ENCODE measurements at regions not wholly inside any gene's neighbourhood (a gene's known extent, or its start where the extent isn't known, plus 50 kb on each side); places are given as distances from the start of the nearest gene placed in this dataset.

- DNase-seq, result no peak
Observed at GRCh38 chr14:71474301-71475265, 457.6 kb upstream of the RGS6 start.

- no peak for DNase-seq
Observed at GRCh38 chr14:71475916-71476315, 456.3 kb upstream of the RGS6 start.

GRCh38 chr14:71478542-71478941, 453.7 kb upstream of the RGS6 start:
- DNase-seq, result no peak

DNA sequence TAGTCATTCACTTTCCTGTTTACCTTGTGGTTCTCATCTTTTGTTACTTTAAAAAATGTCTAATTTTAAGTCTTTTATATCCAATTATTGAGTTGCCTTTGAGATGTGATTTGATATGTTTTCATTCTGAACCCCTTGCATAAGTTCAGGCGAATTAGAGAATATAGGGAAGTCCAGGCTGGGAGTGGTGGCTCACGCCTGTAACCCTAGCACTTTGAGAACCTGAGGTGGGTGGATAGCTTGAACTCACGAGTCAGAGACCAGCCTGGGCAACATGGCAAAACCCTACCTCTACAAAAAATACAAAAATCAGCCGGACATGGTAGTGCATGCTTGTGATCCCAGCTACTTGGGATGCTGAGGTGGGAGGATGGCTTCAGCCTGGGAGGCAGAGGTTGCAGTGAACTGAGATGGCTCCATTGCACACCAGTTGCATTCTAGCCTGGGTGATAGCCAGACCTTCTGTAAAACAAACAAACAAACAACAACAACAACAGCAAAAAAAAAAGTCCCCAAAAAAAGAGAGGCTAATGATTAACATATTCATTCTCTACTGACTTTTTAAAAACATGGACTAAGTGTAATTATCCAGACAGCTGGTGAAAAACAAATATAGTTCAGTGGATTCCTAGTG, 451.1 kb upstream of the RGS6 start:
- no peak for DNase-seq

DNA sequence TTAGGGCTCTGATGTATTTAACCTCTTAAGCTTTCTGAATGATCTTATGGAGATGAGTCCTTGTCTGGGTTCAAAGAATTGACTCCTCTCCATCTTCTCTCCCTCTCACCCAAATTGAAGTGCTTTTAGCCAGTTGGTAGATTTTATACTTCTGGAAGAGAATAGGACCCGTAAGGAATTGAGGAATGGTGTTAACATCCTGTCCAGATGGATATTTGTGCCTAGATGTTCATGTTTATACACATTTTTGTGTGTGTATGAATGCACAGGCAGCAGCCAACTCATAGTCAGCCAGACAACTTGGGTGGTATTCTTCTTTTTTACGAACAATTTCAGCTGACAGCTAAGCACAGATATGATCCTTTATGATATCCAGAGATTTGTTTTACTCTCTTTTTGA, 449.6 kb upstream of the RGS6 start:
- DNase-seq, result no peak

DNA sequence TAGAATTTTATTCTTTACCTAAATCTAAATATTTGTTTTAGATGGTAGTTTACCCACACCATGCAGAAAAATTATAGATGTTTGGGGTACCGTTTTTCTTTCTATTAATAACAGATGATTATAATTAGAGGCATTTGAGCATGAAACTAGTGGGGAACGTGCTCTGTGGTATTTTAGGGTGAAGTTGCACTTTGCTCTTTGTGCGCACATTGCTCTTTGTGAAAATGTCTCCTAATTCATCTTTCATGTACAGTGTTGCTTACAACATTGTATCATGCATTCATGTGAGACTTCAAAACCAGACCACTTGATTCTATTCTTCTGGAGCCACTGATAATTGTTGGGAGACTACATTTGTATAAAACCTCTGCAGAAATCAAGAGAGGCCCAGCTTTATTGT, 449.1 kb upstream of the RGS6 start:
- no peak for DNase-seq

GRCh38 chr14:71485833-71486232, 446.4 kb upstream of the RGS6 start:
- DNase-seq, result no peak

DNA sequence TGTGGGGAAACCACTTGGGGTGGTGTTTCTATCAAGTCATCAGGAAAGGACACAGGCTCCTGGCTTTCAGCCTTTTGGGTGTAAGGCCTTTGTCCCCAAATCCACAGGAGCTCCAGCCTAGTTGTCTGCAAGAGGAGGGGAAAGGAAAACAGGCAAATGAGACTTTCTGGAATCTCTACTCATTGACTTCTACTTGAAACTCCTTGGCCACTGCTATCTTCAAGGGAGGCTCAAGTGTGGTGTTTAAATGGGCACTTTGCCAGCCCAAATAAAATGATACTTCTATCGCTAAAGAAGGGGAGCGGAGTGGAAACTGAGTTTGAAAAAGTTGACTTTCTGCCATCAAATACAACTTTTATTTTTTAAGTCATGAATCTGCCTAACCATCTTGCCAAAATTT, 445.9 kb upstream of the RGS6 start:
- no peak for DNase-seq

DNA sequence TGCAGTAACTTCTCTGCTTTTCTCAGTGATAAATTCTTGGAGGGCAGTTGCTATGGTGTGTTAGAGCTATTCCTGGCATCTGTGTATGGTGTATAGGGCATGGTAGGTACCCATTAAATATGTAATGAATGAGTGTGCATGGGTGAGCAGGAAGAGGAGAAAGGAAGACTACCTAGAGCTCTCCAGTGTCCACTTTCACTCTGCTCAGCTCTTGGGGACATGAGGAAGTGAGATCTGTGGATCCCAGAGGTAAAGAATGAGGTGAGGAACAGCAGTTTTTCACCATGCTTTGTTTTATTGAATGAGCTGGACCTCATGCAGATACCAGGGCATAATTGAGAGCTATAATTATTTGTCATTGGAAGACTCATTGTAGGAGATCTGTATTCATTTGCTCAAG, 444.8 kb upstream of the RGS6 start:
- DNase-seq, result no peak

- no peak for DNase-seq
Observed at GRCh38 chr14:71487941-71488340, 444.3 kb upstream of the RGS6 start.

DNA sequence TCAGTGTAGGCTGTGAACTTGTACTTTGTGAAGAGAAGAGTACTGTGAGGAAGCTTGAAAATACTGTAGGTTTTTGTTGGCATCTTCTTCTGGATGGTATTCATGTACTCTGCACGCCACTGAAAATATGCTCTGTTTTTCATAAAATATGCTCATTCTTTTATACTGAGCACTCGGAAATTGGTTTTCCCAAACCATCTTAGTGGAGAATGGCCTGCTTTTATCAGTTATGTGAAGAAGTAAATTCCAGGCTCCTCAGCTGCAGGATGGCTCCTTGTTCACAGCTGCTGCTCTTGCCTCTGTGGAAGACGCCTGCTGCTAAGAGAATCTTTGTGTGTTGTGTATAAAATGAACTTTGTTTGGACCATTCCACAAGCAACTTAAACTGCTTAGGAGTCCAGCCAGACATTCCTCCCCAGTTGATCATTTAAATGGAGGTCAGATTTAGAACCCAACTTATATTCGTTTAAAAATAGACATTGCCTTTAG, 443.5 kb upstream of the RGS6 start:
- DNase-seq, result no peak

- no peak for DNase-seq
Observed at GRCh38 chr14:71489742-71490141, 442.5 kb upstream of the RGS6 start.

DNA sequence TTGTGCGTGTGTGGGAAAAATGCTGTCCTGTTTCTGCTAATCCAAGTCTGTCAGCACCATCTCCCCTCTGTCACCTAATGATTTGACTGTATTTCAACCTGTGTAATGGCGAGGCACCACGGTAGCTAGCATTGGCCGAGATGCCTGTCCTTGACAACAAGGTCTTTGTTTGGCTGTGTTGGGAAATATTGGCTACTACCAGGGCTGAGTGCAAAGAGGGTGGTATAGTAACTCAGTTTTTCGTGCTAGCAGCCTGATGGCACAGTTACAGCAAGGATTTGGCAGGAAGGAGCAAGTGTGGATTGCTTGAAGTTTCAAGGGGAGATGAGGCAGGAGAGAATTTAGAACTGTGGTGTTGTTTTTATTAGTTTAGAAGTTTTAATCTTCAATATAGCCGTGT, 440.3 kb upstream of the RGS6 start:
- no peak for DNase-seq

DNA sequence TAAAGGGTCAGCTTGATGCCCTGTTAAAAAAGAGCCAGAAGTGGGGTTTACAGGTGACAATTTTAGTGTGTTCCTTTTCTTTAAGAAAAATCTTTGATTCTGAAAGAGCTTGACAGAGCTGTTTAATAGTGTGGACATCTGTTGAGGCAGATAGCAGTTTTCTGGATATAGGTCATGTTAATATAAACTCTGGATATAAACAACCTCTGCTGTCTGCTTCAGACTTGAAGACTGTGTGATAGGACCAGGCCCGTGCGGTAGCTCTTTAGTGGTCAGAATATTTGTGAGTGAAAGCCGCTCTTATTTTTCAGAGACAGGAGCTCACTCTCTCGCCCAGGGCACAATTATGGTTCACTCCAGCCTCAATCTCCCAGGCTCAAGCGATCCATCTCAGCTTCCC, 439.9 kb upstream of the RGS6 start:
- DNase-seq, result no peak

DNA sequence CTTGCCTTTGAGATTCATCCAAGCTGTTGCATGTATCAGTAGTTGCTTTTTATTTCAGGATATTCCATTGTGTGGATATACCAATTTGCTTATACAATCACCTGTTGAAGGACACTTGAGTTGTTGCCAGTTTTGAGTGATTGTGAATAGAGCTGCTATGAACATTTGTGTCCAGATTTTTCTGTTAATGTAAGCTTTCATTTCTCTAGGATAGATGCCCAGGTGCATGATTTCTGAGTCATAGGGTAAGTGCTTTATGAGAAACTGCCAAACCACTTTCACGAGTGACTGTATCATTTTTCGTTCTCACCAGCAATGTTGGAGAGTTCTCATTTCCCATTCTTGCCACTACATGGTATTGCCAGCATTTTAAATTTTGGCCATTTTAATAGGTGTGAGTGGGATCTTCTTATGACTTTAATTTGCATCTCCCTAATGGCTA, 434.6 kb upstream of the RGS6 start:
- no peak for DNase-seq

DNA sequence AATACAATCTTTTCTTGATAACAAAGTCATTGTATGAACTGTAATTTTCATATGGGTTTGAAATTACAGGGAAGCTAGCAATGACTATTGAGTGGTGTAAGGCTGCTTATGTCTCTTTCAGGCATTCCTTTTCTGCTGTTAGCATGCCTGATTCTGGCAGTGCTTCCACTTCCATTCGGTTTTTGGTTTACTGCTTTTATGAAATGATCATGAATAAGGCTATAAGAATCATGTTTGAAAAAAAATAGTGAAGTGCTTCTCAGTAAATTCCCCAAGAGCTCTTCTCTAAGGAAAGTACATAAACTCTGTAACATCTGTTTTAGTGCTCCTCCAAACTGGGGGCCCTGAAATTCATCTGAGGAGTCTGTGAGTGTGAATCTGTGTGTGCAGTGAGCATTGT, 434.0 kb upstream of the RGS6 start:
- DNase-seq, result no peak

- DNase-seq, result no peak
Observed at GRCh38 chr14:71499018-71499417, 433.2 kb upstream of the RGS6 start.

- DNase-seq, result no peak
Observed at GRCh38 chr14:71507681-71508080, 424.5 kb upstream of the RGS6 start.

DNA sequence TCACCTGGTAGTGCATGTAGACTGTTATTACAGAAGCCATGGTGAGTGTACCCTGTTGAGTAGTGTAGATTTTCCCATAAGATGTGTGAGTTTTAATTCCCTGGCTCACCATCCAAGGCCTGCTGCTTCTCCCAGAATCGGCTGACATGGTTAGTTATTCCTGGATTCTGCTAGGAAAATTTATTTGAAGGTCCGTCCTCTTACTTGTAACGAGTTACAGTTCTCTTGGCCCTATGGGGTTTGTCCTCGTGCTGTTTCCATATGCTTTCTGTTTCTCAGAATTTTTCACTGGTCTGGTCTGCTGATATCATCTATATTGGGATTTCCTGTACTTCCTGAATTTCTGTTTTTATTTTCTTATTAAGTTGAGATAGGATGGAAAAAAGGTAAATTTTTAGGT, 423.3 kb upstream of the RGS6 start:
- no peak for DNase-seq

DNA sequence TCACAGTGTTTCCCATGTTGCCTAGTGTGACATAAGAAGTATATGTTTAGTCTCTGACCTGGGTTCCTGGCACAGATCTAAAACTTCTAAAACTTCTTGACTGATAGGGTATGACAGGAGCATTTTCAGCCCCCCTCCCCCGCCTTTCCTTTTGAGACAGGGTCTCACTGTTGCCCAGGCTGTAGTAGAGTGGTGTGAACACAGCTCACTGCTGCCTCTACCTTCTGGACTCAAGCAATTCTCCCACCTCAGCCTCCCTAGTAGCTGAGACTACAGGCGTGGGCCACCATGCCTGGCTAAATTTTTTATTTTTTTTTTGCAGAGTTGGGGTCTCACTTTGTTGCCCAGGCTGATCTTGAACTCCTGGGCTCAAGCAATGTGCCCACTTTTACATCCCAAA, 421.1 kb upstream of the RGS6 start:
- no peak for DNase-seq

- no peak for DNase-seq
Observed at GRCh38 chr14:71514941-71515919, 417.0 kb upstream of the RGS6 start.

GRCh38 chr14:71521238-71522135, 410.7 kb upstream of the RGS6 start:
- DNase-seq, result no peak

Measured in activated T-cell treated with anti-CD3 and anti-CD28 coated beads, Interleukin-2, amount 50 U/mL, for 1 hour (primary cell).